Globus pallidus (tissue), 1 donor: ENCODE measurements at regions not wholly inside any gene's neighbourhood (a gene's known extent, or its start where the extent isn't known, plus 50 kb on each side); places are given as distances from the start of the nearest gene placed in this dataset.

ENCODE experiments used
- DNase-seq: peaks from one replicate; pipeline ENCODE4 v3.0.0-alpha.2; 2015; ENCODE audit warnings: low spot score

GRCh38 chrX:155682834-155683233 lies 70.1 kb upstream of the TMLHE start:
- DNase-seq = no peak

- no peak for DNase-seq
Observed at GRCh38 chrX:155679715-155680114, 67.0 kb upstream of the TMLHE start.

GRCh38 chrX:155673338-155673737 lies 60.6 kb upstream of the TMLHE start:
- DNase-seq = peak; percentile 0

- no peak for DNase-seq
Observed at GRCh38 chrX:155666741-155667140, 54.0 kb upstream of the TMLHE start.
